Activated T-helper 17 cell treated with anti-CD3 and anti-CD28 coated beads, Interleukin-2, amount 50 U/mL, for 72 hours (primary cell): ENCODE measurements at regions not wholly inside any gene's neighbourhood (a gene's known extent, or its start where the extent isn't known, plus 50 kb on each side); places are given as distances from the start of the nearest gene placed in this dataset.

ENCODE experiments used
- ATAC-seq: fragments of 150-1000 bp; cut with Tn5 transposase; replicated peaks from 2 replicates; pipeline ENCODE4 v1.10.0; 2021; ENCODE audit warnings: mild to moderate bottlenecking, moderate library complexity
- H3K27ac Mint-ChIP-seq: one replicate; pipeline ENCODE4 v1.8.0; 2022; ENCODE audit warnings: mixed read lengths
- H3K27me3 Mint-ChIP-seq: one replicate; pipeline ENCODE4 v1.8.0; 2022; ENCODE audit warnings: mixed read lengths
- H3K36me3 Mint-ChIP-seq: one replicate; pipeline ENCODE4 v1.8.0; 2022; ENCODE audit warnings: low read depth, mild to moderate bottlenecking, mixed read lengths
- H3K4me1 Mint-ChIP-seq: one replicate; pipeline ENCODE4 v1.8.0; 2022; ENCODE audit warnings: mixed read lengths
- H3K4me3 Mint-ChIP-seq: one replicate; pipeline ENCODE4 v1.8.0; 2022; ENCODE audit warnings: mild to moderate bottlenecking, mixed read lengths
- H3K9me3 Mint-ChIP-seq: one replicate; pipeline ENCODE4 v1.8.0; 2022; ENCODE audit warnings: mixed read lengths

- no peak overlapping the region for H3K27ac Mint-ChIP-seq
- no peaks in the 10 kb centered on the region for H3K4me1 Mint-ChIP-seq
- ATAC-seq, result no peak
- no peaks in the 10 kb centered on the region for H3K9me3 Mint-ChIP-seq
- H3K36me3 Mint-ChIP-seq, result no peaks in the 10 kb centered on the region
- no peaks in the 10 kb centered on the region for H3K27me3 Mint-ChIP-seq
- no peak overlapping the region for H3K4me3 Mint-ChIP-seq
These were observed 120.5 kb downstream of the SNX18 start for GRCh38 chr5:54638106-54638505.

GRCh38 chr5:54637654-54638053 lies 120.1 kb downstream of the SNX18 start:
- ATAC-seq, result no peak
- no peaks in the 10 kb centered on the region for H3K9me3 Mint-ChIP-seq
- H3K4me1 Mint-ChIP-seq, result no peaks in the 10 kb centered on the region
- H3K27ac Mint-ChIP-seq, result no peak overlapping the region
- H3K4me3 Mint-ChIP-seq, result no peak overlapping the region
- no peaks in the 10 kb centered on the region for H3K36me3 Mint-ChIP-seq
- H3K27me3 Mint-ChIP-seq, result no peaks in the 10 kb centered on the region

GRCh38 chr5:54634089-54634488 lies 116.5 kb downstream of the SNX18 start:
- no peak for ATAC-seq
- Mint-ChIP-seq H3K4me1 (no peaks in the 10 kb centered on the region), H3K27ac (no peak overlapping the region), H3K36me3 (no peaks in the 10 kb centered on the region), H3K9me3 (peaks cover 5% of the 10 kb centered on the region), H3K27me3 (no peaks in the 10 kb centered on the region), H3K4me3 (no peak overlapping the region)

GRCh38 chr5:54632131-54632701 lies 114.7 kb downstream of the SNX18 start:
- no peaks in the 10 kb centered on the region for H3K36me3 Mint-ChIP-seq
- H3K27me3 Mint-ChIP-seq, result no peaks in the 10 kb centered on the region
- H3K9me3 Mint-ChIP-seq, result peaks cover 5% of the 10 kb centered on the region
- H3K4me3 Mint-ChIP-seq, result no peak overlapping the region
- no peak for ATAC-seq
- no peaks in the 10 kb centered on the region for H3K4me1 Mint-ChIP-seq
- no peak overlapping the region for H3K27ac Mint-ChIP-seq

GRCh38 chr5:54630738-54631359 lies 113.3 kb downstream of the SNX18 start:
- H3K4me3 Mint-ChIP-seq, result no peak overlapping the region
- no peaks in the 10 kb centered on the region for H3K27me3 Mint-ChIP-seq
- H3K4me1 Mint-ChIP-seq, result no peaks in the 10 kb centered on the region
- ATAC-seq, result no peak
- no peaks in the 10 kb centered on the region for H3K36me3 Mint-ChIP-seq
- H3K9me3 Mint-ChIP-seq, result peaks cover 5% of the 10 kb centered on the region
- no peak overlapping the region for H3K27ac Mint-ChIP-seq

- H3K4me1 Mint-ChIP-seq, result no peaks in the 10 kb centered on the region
- peaks cover 5% of the 10 kb centered on the region for H3K9me3 Mint-ChIP-seq
- no peaks in the 10 kb centered on the region for H3K36me3 Mint-ChIP-seq
- no peak overlapping the region for H3K4me3 Mint-ChIP-seq
- H3K27ac Mint-ChIP-seq, result no peak overlapping the region
- H3K27me3 Mint-ChIP-seq, result no peaks in the 10 kb centered on the region
- no peak for ATAC-seq
These were observed 111.6 kb downstream of the SNX18 start for GRCh38 chr5:54629115-54629514.

- no peaks in the 10 kb centered on the region for H3K36me3 Mint-ChIP-seq
- H3K9me3 Mint-ChIP-seq, result peaks cover 5% of the 10 kb centered on the region
- H3K4me1 Mint-ChIP-seq, result no peaks in the 10 kb centered on the region
- ATAC-seq, result no peak
- no peak overlapping the region for H3K27ac Mint-ChIP-seq
- no peaks in the 10 kb centered on the region for H3K27me3 Mint-ChIP-seq
- no peak overlapping the region for H3K4me3 Mint-ChIP-seq
These were observed 110.5 kb downstream of the SNX18 start for GRCh38 chr5:54628050-54628449.

GRCh38 chr5:54626407-54626806 lies 108.8 kb downstream of the SNX18 start:
- Mint-ChIP-seq H3K4me3 (no peak overlapping the region), H3K27ac (no peak overlapping the region), H3K36me3 (no peaks in the 10 kb centered on the region), H3K4me1 (no peaks in the 10 kb centered on the region), H3K9me3 (peaks cover 5% of the 10 kb centered on the region), H3K27me3 (no peaks in the 10 kb centered on the region)
- no peak for ATAC-seq

GRCh38 chr5:54624805-54625568 lies 107.4 kb downstream of the SNX18 start:
- ATAC-seq, result no peak
- Mint-ChIP-seq H3K4me3 (no peak overlapping the region), H3K36me3 (no peaks in the 10 kb centered on the region), H3K4me1 (no peaks in the 10 kb centered on the region), H3K27ac (no peak overlapping the region), H3K27me3 (no peaks in the 10 kb centered on the region), H3K9me3 (peaks cover 5% of the 10 kb centered on the region)

- H3K4me1 Mint-ChIP-seq, result no peaks in the 10 kb centered on the region
- ATAC-seq, result no peak
These were observed 104.2 kb downstream of the SNX18 start for GRCh38 chr5:54621709-54622108.

GRCh38 chr5:54621048-54621447 lies 103.5 kb downstream of the SNX18 start:
- Mint-ChIP-seq H3K9me3 (no peaks in the 10 kb centered on the region), H3K4me3 (no peak overlapping the region), H3K36me3 (no peaks in the 10 kb centered on the region), H3K27ac (no peak overlapping the region), H3K4me1 (no peaks in the 10 kb centered on the region), H3K27me3 (no peaks in the 10 kb centered on the region)
- no peak for ATAC-seq

More at GRCh38 chr5:54621709-54622108, 104.2 kb downstream of the SNX18 start:
- Mint-ChIP-seq H3K4me3 (no peak overlapping the region), H3K27me3 (no peaks in the 10 kb centered on the region), H3K9me3 (no peaks in the 10 kb centered on the region), H3K36me3 (no peaks in the 10 kb centered on the region), H3K27ac (no peak overlapping the region)

- no peak for ATAC-seq
- no peak overlapping the region for H3K27ac Mint-ChIP-seq
- no peaks in the 10 kb centered on the region for H3K9me3 Mint-ChIP-seq
- H3K36me3 Mint-ChIP-seq, result no peaks in the 10 kb centered on the region
- no peaks in the 10 kb centered on the region for H3K27me3 Mint-ChIP-seq
- no peak overlapping the region for H3K4me3 Mint-ChIP-seq
- peaks cover 3% of the 10 kb centered on the region for H3K4me1 Mint-ChIP-seq
These were observed 102.8 kb downstream of the SNX18 start for GRCh38 chr5:54620141-54620933.

GRCh38 chr5:54619731-54620130 lies 102.2 kb downstream of the SNX18 start:
- no peak for ATAC-seq
- H3K4me1 Mint-ChIP-seq, result peaks cover 6% of the 10 kb centered on the region
- H3K4me3 Mint-ChIP-seq, result no peak overlapping the region
- H3K27ac Mint-ChIP-seq, result no peak overlapping the region
- no peaks in the 10 kb centered on the region for H3K9me3 Mint-ChIP-seq
- H3K36me3 Mint-ChIP-seq, result no peaks in the 10 kb centered on the region
- H3K27me3 Mint-ChIP-seq, result no peaks in the 10 kb centered on the region

GRCh38 chr5:54616518-54617220 lies 99.1 kb downstream of the SNX18 start:
- H3K36me3 Mint-ChIP-seq, result no peaks in the 10 kb centered on the region
- ATAC-seq, result no peak
- no peak overlapping the region for H3K4me3 Mint-ChIP-seq
- H3K4me1 Mint-ChIP-seq, result peaks cover 6% of the 10 kb centered on the region
- H3K27ac Mint-ChIP-seq, result no peak overlapping the region
- no peaks in the 10 kb centered on the region for H3K9me3 Mint-ChIP-seq
- H3K27me3 Mint-ChIP-seq, result no peaks in the 10 kb centered on the region
